GM12872 (cell line): ENCODE measurements at regions not wholly inside any gene's neighbourhood (a gene's known extent, or its start where the extent isn't known, plus 50 kb on each side); places are given as distances from the start of the nearest gene placed in this dataset.

Experiments
- TF ChIP-seq, protein P1 (sequence below): IDR thresholded peaks from 3 replicates; pipeline ENCODE4 v1.5.1; 2011; ENCODE audit warnings: low read depth, mild to moderate bottlenecking, low read length, moderate library complexity; ENCODE audit not compliant: insufficient read depth

DNA sequence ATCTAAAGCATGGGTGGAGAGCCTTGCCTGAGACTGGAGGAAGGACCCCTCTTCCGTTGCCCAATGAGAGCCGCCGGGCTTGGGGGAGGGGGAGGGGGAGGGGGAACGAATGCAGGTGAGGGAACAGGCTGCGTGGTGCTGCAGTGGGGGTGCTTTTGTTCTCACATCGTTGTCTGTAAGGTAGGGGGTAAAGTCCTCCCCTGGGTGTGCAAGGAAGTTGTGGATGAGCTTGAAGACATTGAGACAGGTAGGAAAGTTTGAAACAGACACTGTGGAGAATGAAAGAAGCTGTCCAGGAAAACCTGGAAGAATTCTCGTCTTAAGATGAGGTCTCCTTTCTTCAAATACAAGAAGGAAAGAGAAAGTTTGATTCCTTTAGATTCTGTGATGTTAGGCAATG, 94.1 kb upstream of the LIFR start:
- TF ChIP-seq, protein P1, sequence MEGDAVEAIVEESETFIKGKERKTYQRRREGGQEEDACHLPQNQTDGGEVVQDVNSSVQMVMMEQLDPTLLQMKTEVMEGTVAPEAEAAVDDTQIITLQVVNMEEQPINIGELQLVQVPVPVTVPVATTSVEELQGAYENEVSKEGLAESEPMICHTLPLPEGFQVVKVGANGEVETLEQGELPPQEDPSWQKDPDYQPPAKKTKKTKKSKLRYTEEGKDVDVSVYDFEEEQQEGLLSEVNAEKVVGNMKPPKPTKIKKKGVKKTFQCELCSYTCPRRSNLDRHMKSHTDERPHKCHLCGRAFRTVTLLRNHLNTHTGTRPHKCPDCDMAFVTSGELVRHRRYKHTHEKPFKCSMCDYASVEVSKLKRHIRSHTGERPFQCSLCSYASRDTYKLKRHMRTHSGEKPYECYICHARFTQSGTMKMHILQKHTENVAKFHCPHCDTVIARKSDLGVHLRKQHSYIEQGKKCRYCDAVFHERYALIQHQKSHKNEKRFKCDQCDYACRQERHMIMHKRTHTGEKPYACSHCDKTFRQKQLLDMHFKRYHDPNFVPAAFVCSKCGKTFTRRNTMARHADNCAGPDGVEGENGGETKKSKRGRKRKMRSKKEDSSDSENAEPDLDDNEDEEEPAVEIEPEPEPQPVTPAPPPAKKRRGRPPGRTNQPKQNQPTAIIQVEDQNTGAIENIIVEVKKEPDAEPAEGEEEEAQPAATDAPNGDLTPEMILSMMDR, result no peak

DNA sequence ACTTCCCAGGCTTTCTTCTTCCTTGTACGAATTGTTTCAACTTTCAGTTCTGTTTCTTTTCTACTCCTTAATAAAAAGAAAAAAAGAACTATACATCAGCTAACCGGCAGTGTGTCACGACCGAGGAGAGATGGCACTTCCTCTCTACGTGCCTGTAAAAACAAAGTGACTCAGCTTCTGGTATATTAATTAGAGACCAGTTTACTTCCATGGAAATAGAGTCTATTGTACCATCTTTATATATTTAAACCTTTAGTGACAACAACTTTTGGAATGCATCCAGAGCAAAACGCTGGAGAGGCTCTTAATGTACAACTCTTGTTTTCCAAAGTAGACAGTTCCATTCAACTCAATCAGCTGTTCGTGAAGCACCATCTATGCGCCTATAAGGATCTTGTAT, 94.5 kb upstream of the LIFR start:
- TF ChIP-seq, protein P1, result no peak

DNA sequence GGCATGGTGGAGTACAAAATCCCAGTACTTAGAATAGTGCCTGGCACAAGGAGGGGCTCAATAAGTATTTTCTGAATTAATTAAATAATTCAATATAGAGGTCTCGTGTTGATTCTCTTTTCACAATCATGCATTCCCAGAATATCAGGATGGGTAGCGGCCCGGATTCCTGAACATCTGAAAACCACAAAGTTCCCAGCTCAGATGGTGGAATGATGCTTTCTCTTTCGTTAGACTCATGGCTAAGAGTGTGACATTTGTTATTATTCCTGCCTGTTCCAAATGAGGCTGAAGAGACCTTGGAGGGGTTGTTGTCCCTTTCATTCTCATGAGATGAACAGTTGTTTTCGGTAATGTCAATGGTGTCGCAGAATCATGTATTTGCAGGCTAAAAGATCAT, 95.4 kb upstream of the LIFR start:
- TF ChIP-seq, protein P1, result no peak

DNA sequence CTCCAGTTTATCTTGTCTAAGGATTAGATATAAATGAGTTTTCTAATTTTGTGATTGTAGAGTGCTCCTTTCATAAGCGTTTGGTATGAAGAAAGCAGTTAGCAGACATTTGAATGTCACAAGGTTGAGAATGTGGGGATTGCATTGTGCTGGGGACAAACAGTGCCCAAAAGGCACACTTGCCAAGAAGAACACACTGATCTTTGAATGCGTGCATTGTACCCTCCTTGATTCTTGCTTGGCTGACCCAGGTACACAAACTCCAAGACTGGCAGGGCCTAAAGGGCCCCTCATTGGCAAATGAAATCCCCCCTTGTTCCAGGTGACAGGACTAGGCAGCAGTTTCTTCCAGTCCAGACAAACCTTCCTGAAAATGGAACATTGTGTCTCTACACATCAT, 96.9 kb upstream of the LIFR start:
- TF ChIP-seq, protein P1, result no peak

DNA sequence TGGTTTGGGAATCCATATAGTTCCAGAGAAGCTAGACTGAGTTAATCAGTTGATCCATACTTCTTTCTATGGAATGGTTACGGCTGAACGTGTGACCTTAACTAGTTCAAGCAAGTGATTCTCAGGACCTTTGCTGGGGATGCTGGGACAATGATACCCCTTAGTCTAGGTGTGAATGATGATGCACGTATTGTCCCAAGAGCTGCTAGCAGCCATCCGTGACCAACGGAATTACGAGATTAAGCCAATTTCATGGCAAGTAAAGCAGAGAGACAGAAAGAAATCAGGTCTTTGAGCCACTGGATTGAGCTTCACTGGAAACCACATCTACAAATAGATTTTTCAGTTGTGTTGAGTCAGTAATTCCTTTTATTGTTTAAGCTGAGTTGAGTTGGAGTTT, 99.2 kb upstream of the LIFR start:
- TF ChIP-seq, protein P1, result no peak

DNA sequence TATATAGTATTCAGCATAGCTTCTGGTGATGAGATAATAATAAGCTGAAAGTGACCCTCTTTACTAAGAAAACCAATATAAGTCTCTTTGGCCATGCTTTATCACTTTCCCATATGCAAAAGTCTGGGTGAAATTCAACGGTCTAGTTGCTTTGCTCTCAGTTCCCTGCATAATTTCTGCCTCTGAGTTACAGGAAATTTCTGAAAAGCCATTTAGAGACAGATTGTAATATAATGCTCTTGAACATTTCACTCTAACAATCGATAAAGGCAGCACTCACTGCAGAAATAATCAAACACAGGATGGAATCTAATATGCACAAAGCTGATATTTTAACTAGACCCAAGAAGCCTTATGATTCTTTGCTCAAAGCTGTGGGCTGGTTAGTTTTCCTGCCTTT, 100.1 kb upstream of the LIFR start:
- TF ChIP-seq, protein P1, result no peak

DNA sequence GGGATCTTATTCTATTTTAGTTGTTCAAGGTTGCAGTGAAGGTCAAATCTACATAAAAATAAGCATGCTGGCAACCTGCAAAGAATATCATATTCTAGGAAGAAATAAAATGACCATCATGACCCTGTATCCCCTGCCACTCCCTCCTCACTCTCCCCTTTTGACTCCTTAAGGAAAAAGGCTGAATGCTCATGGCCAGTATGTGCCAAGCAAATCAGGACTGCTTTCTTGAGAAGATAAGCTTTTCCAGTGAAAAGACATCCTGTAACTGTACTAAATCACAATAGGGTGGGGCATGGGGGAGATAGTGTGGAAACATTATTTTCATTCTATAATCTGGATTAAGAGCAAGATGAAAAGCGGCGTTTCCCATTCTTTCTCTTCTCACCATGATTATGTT, 100.6 kb upstream of the LIFR start:
- TF ChIP-seq, protein P1, result no peak

DNA sequence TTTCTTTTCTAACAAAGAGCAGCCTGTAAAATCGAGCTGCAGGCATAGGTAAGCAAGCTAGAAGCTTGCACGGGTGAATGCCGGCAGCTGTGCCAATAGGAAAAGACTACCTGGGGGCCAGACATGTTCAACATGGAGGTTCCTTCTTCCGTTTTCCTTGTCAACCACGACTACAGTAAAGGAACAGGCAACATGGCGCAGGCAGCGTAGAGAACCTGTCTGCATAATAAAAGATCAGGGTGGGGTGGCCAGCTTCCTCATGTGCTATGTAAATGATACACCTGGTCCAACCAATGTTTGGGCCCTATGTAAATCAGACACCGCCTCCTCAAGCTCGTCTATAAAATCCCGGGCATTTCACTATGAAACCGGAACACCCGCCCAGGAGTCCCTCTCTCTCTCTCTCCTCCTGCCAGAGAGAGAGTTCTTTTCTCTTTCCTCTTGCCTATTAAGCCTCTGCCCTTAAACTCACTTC, 103.8 kb upstream of the LIFR start:
- TF ChIP-seq, protein P1, result no peak
